BJ (cell line): ENCODE measurements at regions not wholly inside any gene's neighbourhood (a gene's known extent, or its start where the extent isn't known, plus 50 kb on each side); places are given as distances from the start of the nearest gene placed in this dataset.

Experiments
- CTCF ChIA-PET: fragments of 350-600 bp; formaldehyde crosslinking; extraction: SDS; loops from one replicate; lab custom pipeline; 2021; ENCODE audit warnings: antibody characterized with exemption, inconsistent platforms; lab: Yijun Ruan, JAX
- POLR2A ChIA-PET: fragments of 300-600 bp; sonication (Branson Sonifier 250); formaldehyde crosslinking; extraction: SDS; loops from one replicate; lab custom pipeline; 2021; ENCODE audit warnings: antibody characterized with exemption; lab: Charles Lee
- DNase-seq: peaks from one replicate; pipeline ENCODE4 v3.0.0-alpha.2; 2011; ENCODE audit warnings: low read depth
- H3K27me3 ChIP-seq: 2 replicates; pipeline ENCODE4 v1.6.0; 2011; ENCODE audit warnings: low read length; ENCODE audit not compliant: control insufficient read depth, insufficient read depth
- H3K36me3 ChIP-seq: 2 replicates; pipeline ENCODE4 v1.5.1; 2011; ENCODE audit warnings: low read length; ENCODE audit not compliant: control insufficient read depth, insufficient read depth
- H3K4me3 ChIP-seq: 2 replicates; pipeline ENCODE4 v1.5.1; 2011; ENCODE audit warnings: low read depth, mild to moderate bottlenecking, control low read depth, low read length
- CTCF ChIP-seq: IDR thresholded peaks from 2 replicates; pipeline ENCODE4 v1.5.1; 2011; ENCODE audit warnings: low read depth, mild to moderate bottlenecking, control low read depth, inconsistent platforms, low read length, moderate library complexity; ENCODE audit not compliant: insufficient read depth

GRCh38 chr13:82436099-82436585 lies 1446.1 kb downstream of the SLITRK1 start:
- CTCF ChIA-PET = interaction anchor here (1.3 kb wide), 1 partner anchor 10 kb away, joined by 3 read pairs; no protein-coding TSS in a partner anchor
- POLR2A ChIA-PET = no interaction called here
- H3K36me3 ChIP-seq = no peaks in the 10 kb centered on the region
- H3K27me3 ChIP-seq = no peaks in the 10 kb centered on the region
- H3K4me3 ChIP-seq = no peak overlapping the region
- TF ChIP-seq CTCF = no peak
- DNase-seq = no peak

GRCh38 chr13:82432949-82433348 lies 1449.3 kb downstream of the SLITRK1 start:
- CTCF ChIA-PET = no interaction called here
- Histone ChIP-seq H3K27me3 (no peaks in the 10 kb centered on the region), H3K36me3 (no peaks in the 10 kb centered on the region), H3K4me3 (no peak overlapping the region)
- POLR2A ChIA-PET = no interaction called here
- DNase-seq = no peak
- no peak for TF ChIP-seq CTCF

- no peaks in the 10 kb centered on the region for H3K36me3 ChIP-seq
- H3K4me3 ChIP-seq = no peak overlapping the region
- H3K27me3 ChIP-seq = no peaks in the 10 kb centered on the region
- ChIA-PET POLR2A (no interaction called here), CTCF (no interaction called here)
- no peak for TF ChIP-seq CTCF
- no peak for DNase-seq
These were observed 1469.5 kb downstream of the SLITRK1 start for GRCh38 chr13:82412749-82413148.

GRCh38 chr13:82407321-82407720 lies 1475.0 kb downstream of the SLITRK1 start:
- POLR2A ChIA-PET = no interaction called here
- DNase-seq = no peak
- Histone ChIP-seq H3K4me3 (no peak overlapping the region), H3K27me3 (no peaks in the 10 kb centered on the region), H3K36me3 (no peaks in the 10 kb centered on the region)
- CTCF ChIA-PET = no interaction called here
- no peak for TF ChIP-seq CTCF

GRCh38 chr13:82374719-82375118 lies 1507.6 kb downstream of the SLITRK1 start:
- ChIA-PET POLR2A (interaction anchor here (0.6 kb wide), 1 partner anchor 50 kb away, joined by 8 read pairs; no protein-coding TSS in a partner anchor), CTCF (no interaction called here)
- Histone ChIP-seq H3K36me3 (no peaks in the 10 kb centered on the region), H3K27me3 (no peaks in the 10 kb centered on the region), H3K4me3 (no peak overlapping the region)
- DNase-seq = no peak
- TF ChIP-seq CTCF = no peak
